GDM1 (cell line): ENCODE measurements at regions not wholly inside any gene's neighbourhood (a gene's known extent, or its start where the extent isn't known, plus 50 kb on each side); places are given as distances from the start of the nearest gene placed in this dataset.
"Not testable (repeated sequence)": the region's sequence is repeated elsewhere in the genome, so short reads cannot be mapped to it uniquely, and the experiment has no call there.

Experiments used
- DNase-seq: peaks from one replicate; lab custom pipeline; 2025; lab: John Stamatoyannopoulos, UW

- DNase-seq: no peak
These were observed 155.0 kb downstream of the CYSLTR2 start for GRCh38 chr13:48808683-48809082.

GRCh38 chr13:48810013-48810412 is 156.3 kb downstream of the CYSLTR2 start:
- DNase-seq: no peak

GRCh38 chr13:48813518-48813917 is 159.8 kb downstream of the CYSLTR2 start:
- DNase-seq: no peak

- DNase-seq: no peak
These were observed 159.0 kb upstream of the FNDC3A start for GRCh38 chr13:48816700-48817099.

GRCh38 chr13:48817166-48817802 is 158.4 kb upstream of the FNDC3A start:
- DNase-seq: no peak

- no peak for DNase-seq
These were observed 157.0 kb upstream of the FNDC3A start for GRCh38 chr13:48818495-48819356.

- DNase-seq: no peak
These were observed 156.3 kb upstream of the FNDC3A start for GRCh38 chr13:48819376-48819775.

- DNase-seq: no peak
These were observed 155.8 kb upstream of the FNDC3A start for GRCh38 chr13:48819899-48820298.

GRCh38 chr13:48823526-48823925 is 152.2 kb upstream of the FNDC3A start:
- DNase-seq: not testable (repeated sequence)

- DNase-seq: no peak
These were observed 149.7 kb upstream of the FNDC3A start for GRCh38 chr13:48826039-48826438.

- DNase-seq: not testable (repeated sequence)
These were observed 148.7 kb upstream of the FNDC3A start for GRCh38 chr13:48826922-48827454.

GRCh38 chr13:48827709-48828108 is 148.0 kb upstream of the FNDC3A start:
- no peak for DNase-seq

GRCh38 chr13:48828962-48829411 is 146.7 kb upstream of the FNDC3A start:
- no peak for DNase-seq

GRCh38 chr13:48829536-48829935 is 146.2 kb upstream of the FNDC3A start:
- no peak for DNase-seq

- DNase-seq: no peak
These were observed 144.5 kb upstream of the FNDC3A start for GRCh38 chr13:48831248-48831647.

- no peak for DNase-seq
These were observed 142.3 kb upstream of the FNDC3A start for GRCh38 chr13:48833412-48833811.

- not testable (repeated sequence) for DNase-seq
These were observed 140.4 kb upstream of the FNDC3A start for GRCh38 chr13:48835326-48835725.

GRCh38 chr13:48838193-48838973 is 137.3 kb upstream of the FNDC3A start:
- no peak for DNase-seq

GRCh38 chr13:48839171-48839570 is 136.5 kb upstream of the FNDC3A start:
- DNase-seq: no peak

GRCh38 chr13:48840366-48840765 is 135.3 kb upstream of the FNDC3A start:
- no peak for DNase-seq

- DNase-seq: no peak
These were observed 133.4 kb upstream of the FNDC3A start for GRCh38 chr13:48842316-48842715.
